HEK293T (cell line): ENCODE measurements at regions not wholly inside any gene's neighbourhood (a gene's known extent, or its start where the extent isn't known, plus 50 kb on each side); places are given as distances from the start of the nearest gene placed in this dataset.

Experiments
- CTCF ChIA-PET: fragments of 350-600 bp; formaldehyde crosslinking; extraction: SDS; loops from one replicate; lab custom pipeline; 2021; ENCODE audit warnings: antibody characterized with exemption, inconsistent platforms; lab: Yijun Ruan, JAX
- POLR2A ChIA-PET: fragments of 350-600 bp; formaldehyde crosslinking; extraction: SDS; loops from one replicate; lab custom pipeline; 2020; ENCODE audit warnings: antibody characterized with exemption, inconsistent platforms; lab: Yijun Ruan, JAX
- DNase-seq: peaks from one replicate; pipeline ENCODE4 v3.0.0; 2012; ENCODE audit warnings: mixed read lengths; ENCODE audit errors: extremely low spot score
- ARNT ChIP-seq: fragments of 450-650 bp; IDR thresholded peaks from 2 replicates; pipeline ENCODE4 v1.6.1; 2017; ENCODE audit warnings: mild to moderate bottlenecking
- BHLHE40 ChIP-seq: fragments of 450-650 bp; IDR thresholded peaks from 2 replicates; pipeline ENCODE4 v1.6.1; 2016; ENCODE audit warnings: mild to moderate bottlenecking, moderate library complexity, borderline replicate concordance
- CTBP1 ChIP-seq: fragments of 450-650 bp; IDR thresholded peaks from 2 replicates; pipeline ENCODE4 v1.6.1; 2016; ENCODE audit warnings: borderline replicate concordance
- ELF4 ChIP-seq: fragments of 450-650 bp; IDR thresholded peaks from 2 replicates; pipeline ENCODE4 v1.6.1; 2017; ENCODE audit warnings: antibody characterized with exemption
- FOXA1 ChIP-seq: fragments of 450-650 bp; IDR thresholded peaks from 2 replicates; pipeline ENCODE4 v1.6.1; 2016; ENCODE audit warnings: mild to moderate bottlenecking
- FOXK2 ChIP-seq: fragments of 450-650 bp; IDR thresholded peaks from 2 replicates; pipeline ENCODE4 v1.6.1; 2016; ENCODE audit warnings: mild to moderate bottlenecking
- FOXM1 ChIP-seq: fragments of 450-650 bp; IDR thresholded peaks from 2 replicates; pipeline ENCODE4 v1.6.1; 2017; ENCODE audit warnings: mild to moderate bottlenecking, borderline replicate concordance
- HDGF ChIP-seq: fragments of 450-650 bp; IDR thresholded peaks from 2 replicates; pipeline ENCODE4 v1.6.1; 2017; ENCODE audit warnings: antibody characterized with exemption, borderline replicate concordance
- L3MBTL2 ChIP-seq: fragments of 450-650 bp; conservative IDR thresholded peaks from 2 replicates; pipeline ENCODE4 v1.6.1; 2016; ENCODE audit warnings: mild to moderate bottlenecking
- LEF1 ChIP-seq: fragments of 450-650 bp; IDR thresholded peaks from 2 replicates; pipeline ENCODE4 v1.6.1; 2017; ENCODE audit warnings: mild to moderate bottlenecking, borderline replicate concordance
- NFRKB ChIP-seq: fragments of 450-650 bp; IDR thresholded peaks from 2 replicates; pipeline ENCODE4 v1.6.1; 2016; ENCODE audit warnings: mild to moderate bottlenecking, moderate library complexity
- PKNOX1 ChIP-seq: fragments of 450-650 bp; IDR thresholded peaks from 2 replicates; pipeline ENCODE4 v1.6.1; 2016
- SP1 ChIP-seq: fragments of 450-650 bp; IDR thresholded peaks from 2 replicates; pipeline ENCODE4 v1.6.1; 2017
- SUZ12 ChIP-seq: fragments of 450-650 bp; IDR thresholded peaks from 2 replicates; pipeline ENCODE4 v1.6.1; 2016; ENCODE audit warnings: mild to moderate bottlenecking
- TARDBP ChIP-seq: fragments of 450-650 bp; IDR thresholded peaks from 2 replicates; pipeline ENCODE4 v1.6.1; 2016
- ZNF384 ChIP-seq: fragments of 450-650 bp; IDR thresholded peaks from 2 replicates; pipeline ENCODE4 v1.6.1; 2016

- TF ChIP-seq CTBP1 (no peak), FOXK2 (no peak), L3MBTL2 (no peak), FOXM1 (no peak), TARDBP (no peak), ARNT (no peak), NFRKB (no peak), BHLHE40 (no peak), SP1 (no peak), HDGF (no peak), FOXA1 (no peak), LEF1 (no peak), SUZ12 (no peak)
- ChIA-PET CTCF (interaction anchor here (0.7 kb wide), 1 partner anchor 218 kb away, joined by 3 read pairs; no protein-coding TSS in a partner anchor), POLR2A (no interaction called here)
- DNase-seq: no peak
Measured at GRCh38 chr1:62991152-62991551, 207.2 kb downstream of the ATG4C start.

- no peak for DNase-seq
- POLR2A ChIA-PET: no interaction called here
- TF ChIP-seq ELF4 (no peak), SP1 (no peak), BHLHE40 (no peak), FOXK2 (no peak), ZNF384 (no peak)
- CTCF ChIA-PET: no interaction called here
Measured at GRCh38 chr1:62993844-62994243, 209.9 kb downstream of the ATG4C start.

GRCh38 chr1:62995173-62995572 is 211.2 kb downstream of the ATG4C start:
- DNase-seq: no peak
- POLR2A ChIA-PET: no interaction called here
- no peak for TF ChIP-seq LEF1
- TF ChIP-seq NFRKB: no peak
- no peak for TF ChIP-seq PKNOX1
- no peak for TF ChIP-seq HDGF
- TF ChIP-seq CTBP1: no peak
- TF ChIP-seq L3MBTL2: no peak
- TF ChIP-seq TARDBP: no peak
- no peak for TF ChIP-seq FOXK2
- TF ChIP-seq ZNF384: no peak
- no peak for TF ChIP-seq BHLHE40
- TF ChIP-seq ARNT: no peak
- no peak for TF ChIP-seq SUZ12
- TF ChIP-seq ELF4: no peak
- TF ChIP-seq SP1: no peak
- no peak for TF ChIP-seq FOXA1
- TF ChIP-seq FOXM1: no peak
- CTCF ChIA-PET: no interaction called here

GRCh38 chr1:62997884-62998283 is 214.0 kb downstream of the ATG4C start:
- peak; percentile 65 for TF ChIP-seq PKNOX1
- TF ChIP-seq FOXM1: no peak
- no peak for TF ChIP-seq FOXA1
- no peak for TF ChIP-seq FOXK2
- POLR2A ChIA-PET: no interaction called here
- CTCF ChIA-PET: no interaction called here
- DNase-seq: no peak

- POLR2A ChIA-PET: no interaction called here
- TF ChIP-seq TARDBP (no peak), PKNOX1 (no peak), ZNF384 (no peak), FOXK2 (no peak), ARNT (no peak), ELF4 (no peak), FOXM1 (no peak), HDGF (no peak), SP1 (no peak), SUZ12 (no peak), NFRKB (no peak), BHLHE40 (no peak)
- no peak for DNase-seq
- CTCF ChIA-PET: interaction anchor here (0.6 kb wide), 1 partner anchor 230 kb away, joined by 3 read pairs; no protein-coding TSS in a partner anchor
Measured at GRCh38 chr1:62998845-62999649, 215.1 kb downstream of the ATG4C start.

- POLR2A ChIA-PET: no interaction called here
- no peak for DNase-seq
- CTCF ChIA-PET: no interaction called here
- TF ChIP-seq HDGF (no peak), LEF1 (no peak), ZNF384 (no peak), PKNOX1 (no peak), FOXK2 (no peak), NFRKB (no peak), SUZ12 (no peak), BHLHE40 (no peak), FOXA1 (no peak), FOXM1 (no peak), ELF4 (no peak), CTBP1 (no peak), TARDBP (no peak), SP1 (no peak), ARNT (no peak), L3MBTL2 (no peak)
Measured at GRCh38 chr1:63000508-63000907, 216.6 kb downstream of the ATG4C start.
